Hematopoietic multipotent progenitor cell treated with erythropoietin and hydrocortisone succinate and interleukin-3 and kit ligand, for 8 days (in vitro differentiated cells): ENCODE measurements at regions not wholly inside any gene's neighbourhood (a gene's known extent, or its start where the extent isn't known, plus 50 kb on each side); places are given as distances from the start of the nearest gene placed in this dataset.

Experiments used
- DNase-seq: peaks from one replicate; pipeline ENCODE4 v3.0.0-alpha.2; 2015

- peak; percentile 5 for DNase-seq
These were observed 292.9 kb downstream of the NSG2 start for GRCh38 chr5:174338185-174339010.

GRCh38 chr5:174339130-174339529, 293.6 kb downstream of the NSG2 start:
- DNase-seq: no peak

GRCh38 chr5:174340226-174340625, 294.7 kb downstream of the NSG2 start:
- no peak for DNase-seq

GRCh38 chr5:174342696-174343095, 297.2 kb downstream of the NSG2 start:
- DNase-seq: no peak

GRCh38 chr5:174343826-174344225, 298.3 kb downstream of the NSG2 start:
- DNase-seq: no peak

- DNase-seq: no peak
These were observed 298.8 kb downstream of the NSG2 start for GRCh38 chr5:174344335-174344734.

- DNase-seq: no peak
These were observed 301.7 kb downstream of the NSG2 start for GRCh38 chr5:174347183-174347582.

- DNase-seq: no peak
These were observed 302.9 kb downstream of the NSG2 start for GRCh38 chr5:174348311-174348981.

- DNase-seq: no peak
These were observed 307.2 kb downstream of the NSG2 start for GRCh38 chr5:174352681-174353080.

- no peak for DNase-seq
These were observed 309.1 kb downstream of the NSG2 start for GRCh38 chr5:174354571-174354970.

- DNase-seq: peak; percentile 27
These were observed 309.7 kb downstream of the NSG2 start for GRCh38 chr5:174355208-174355612.

- DNase-seq: no peak
These were observed 310.5 kb downstream of the NSG2 start for GRCh38 chr5:174355995-174356394.

GRCh38 chr5:174356536-174356935, 311.0 kb downstream of the NSG2 start:
- DNase-seq: no peak

- DNase-seq: no peak
These were observed 312.8 kb downstream of the NSG2 start for GRCh38 chr5:174358276-174358675.

GRCh38 chr5:174359071-174359470, 313.6 kb downstream of the NSG2 start:
- no peak for DNase-seq

- DNase-seq: no peak
These were observed 317.0 kb downstream of the NSG2 start for GRCh38 chr5:174362514-174362913.

- no peak for DNase-seq
These were observed 318.4 kb downstream of the NSG2 start for GRCh38 chr5:174363934-174364333.

GRCh38 chr5:174364676-174365075, 319.2 kb downstream of the NSG2 start:
- no peak for DNase-seq

GRCh38 chr5:174371600-174372094, 326.1 kb downstream of the NSG2 start:
- DNase-seq: peak; percentile 2

GRCh38 chr5:174374206-174374605, 328.7 kb downstream of the NSG2 start:
- no peak for DNase-seq

- no peak for DNase-seq
These were observed 330.6 kb downstream of the NSG2 start for GRCh38 chr5:174376056-174376455.

- no peak for DNase-seq
These were observed 331.3 kb downstream of the NSG2 start for GRCh38 chr5:174376726-174377373.

- DNase-seq: no peak
These were observed 332.8 kb downstream of the NSG2 start for GRCh38 chr5:174378121-174378874.
